ENCODE measurements at regions not wholly inside any gene's neighbourhood (a gene's known extent, or its start where the extent isn't known, plus 50 kb on each side); places are given as distances from the start of the nearest gene placed in this dataset.

DNA sequence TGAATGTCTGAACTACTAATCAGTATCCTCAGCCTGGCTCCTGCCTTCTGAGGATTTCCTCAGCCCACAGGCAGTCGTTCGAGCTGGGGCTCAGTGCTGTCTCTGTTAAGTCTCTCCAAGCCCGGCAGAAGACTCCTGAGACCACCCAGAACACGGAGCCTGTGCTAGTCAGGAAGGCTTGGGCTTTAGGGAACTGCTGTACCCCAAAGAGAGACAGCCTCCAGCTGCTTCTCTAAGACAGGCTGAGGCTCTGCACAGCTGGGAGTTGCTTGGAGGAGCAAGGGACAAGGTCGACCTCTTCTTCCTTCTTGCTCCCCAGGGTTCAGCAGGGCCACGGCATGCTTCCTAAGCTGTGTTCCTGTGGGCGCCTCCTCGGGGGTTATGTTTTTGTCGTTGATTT is 283.4 kb upstream of the MYT1L start:
- Histone ChIP-seq H3K9ac (no peak overlapping the region), H3K9me2 (no peaks in the 10 kb centered on the region), H3K4me1 (ENCODE audit: control insufficient read depth in 1 of 2, insufficient read depth in 2 of 2, low read depth in 1 of 2, low read length in 1 of 2) (peaks cover 0 to 8% of the 10 kb centered on the region in 2 experiments; a peak in 1 of 4 replicates), H3K27ac (ENCODE audit: low read depth in 2 of 2, low read length in 1 of 2) (no peak overlapping the region), H3K4me3 (ENCODE audit: low read depth in 2 of 2, low read length in 1 of 2) (no peak overlapping the region), H3K79me2 (ENCODE audit: insufficient read depth) (no peaks in the 10 kb centered on the region), H3K4me2 (no peak overlapping the region), H3K36me3 (replicated peaks in 1 of 2; ENCODE audit: control insufficient read depth in 1 of 2, insufficient read depth in 2 of 2, low read length in 1 of 2) (no peaks in the 10 kb centered on the region), H3F3A (replicated peaks; ENCODE audit: insufficient read depth) (no peaks in the 10 kb centered on the region), H2AFZ (ENCODE audit: low read depth) (no peak overlapping the region), H4K20me1 (ENCODE audit: insufficient read depth) (no peaks in the 10 kb centered on the region), H3K27me3 (ENCODE audit: insufficient read depth) (no peaks in the 10 kb centered on the region), H3K9me3 (no peaks in the 10 kb centered on the region; the same call in 1 of the 2 replicates)
- ChIA-PET CTCF (interaction anchor here (0.6 to 1.0 kb wide), 2 partner anchors 14 to 33 kb away, joined by 3 to 4 read pairs; no protein-coding TSS in a partner anchor), POLR2A (interaction anchor here (1.4 to 1.7 kb wide), 3 partner anchors 283 to 487 kb away, joined by 5 to 6 read pairs (median 5); partner anchors contain the start of gene MYT1L)
- 33% methylated on average over 9 of the region's 9 CpGs for WGBS (ENCODE audit: low lambda C conversion rate)
- no peak for DNase-seq
- TF ChIP-seq FOSL2 (IDR thresholded peaks at IDR 0.05; ENCODE audit: borderline replicate concordance, low read depth) (no peak), TAF1 (IDR thresholded peaks at IDR 0.05; ENCODE audit: borderline replicate concordance, low read depth, low read length) (no peak), FOXJ3 (CRISPR knock-in tag; IDR thresholded peaks at IDR 0.05) (no peak), RCOR1 (IDR thresholded peaks at IDR 0.05; ENCODE audit: low read length) (no peak), CHD2 (IDR thresholded peaks at IDR 0.05; ENCODE audit: low read length, partially characterized antibody) (no peak), TCF12 (IDR thresholded peaks at IDR 0.05) (no peak), RAD21 (IDR thresholded peaks at IDR 0.05; ENCODE audit: low read length) (no peak), GATA2 (CRISPR knock-in tag; IDR thresholded peaks at IDR 0.05) (no peak), JUND (IDR thresholded peaks at IDR 0.05) (no peak), EP300 (IDR thresholded peaks at IDR 0.05; ENCODE audit: borderline replicate concordance in 1 of 2, low read depth in 1 of 2, low read length in 1 of 2) (no peak), FOXM1 (IDR thresholded peaks at IDR 0.05; ENCODE audit: low read depth) (no peak)
- TF ChIP-seq, protein P1, sequence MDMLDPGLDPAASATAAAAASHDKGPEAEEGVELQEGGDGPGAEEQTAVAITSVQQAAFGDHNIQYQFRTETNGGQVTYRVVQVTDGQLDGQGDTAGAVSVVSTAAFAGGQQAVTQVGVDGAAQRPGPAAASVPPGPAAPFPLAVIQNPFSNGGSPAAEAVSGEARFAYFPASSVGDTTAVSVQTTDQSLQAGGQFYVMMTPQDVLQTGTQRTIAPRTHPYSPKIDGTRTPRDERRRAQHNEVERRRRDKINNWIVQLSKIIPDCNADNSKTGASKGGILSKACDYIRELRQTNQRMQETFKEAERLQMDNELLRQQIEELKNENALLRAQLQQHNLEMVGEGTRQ (IDR thresholded peaks at IDR 0.05; ENCODE audit: borderline replicate concordance, low read depth, low read length), result no peak
- TF ChIP-seq, protein P2, sequence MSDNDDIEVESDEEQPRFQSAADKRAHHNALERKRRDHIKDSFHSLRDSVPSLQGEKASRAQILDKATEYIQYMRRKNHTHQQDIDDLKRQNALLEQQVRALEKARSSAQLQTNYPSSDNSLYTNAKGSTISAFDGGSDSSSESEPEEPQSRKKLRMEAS (IDR thresholded peaks at IDR 0.05; ENCODE audit: low read depth), result no peak

DNA sequence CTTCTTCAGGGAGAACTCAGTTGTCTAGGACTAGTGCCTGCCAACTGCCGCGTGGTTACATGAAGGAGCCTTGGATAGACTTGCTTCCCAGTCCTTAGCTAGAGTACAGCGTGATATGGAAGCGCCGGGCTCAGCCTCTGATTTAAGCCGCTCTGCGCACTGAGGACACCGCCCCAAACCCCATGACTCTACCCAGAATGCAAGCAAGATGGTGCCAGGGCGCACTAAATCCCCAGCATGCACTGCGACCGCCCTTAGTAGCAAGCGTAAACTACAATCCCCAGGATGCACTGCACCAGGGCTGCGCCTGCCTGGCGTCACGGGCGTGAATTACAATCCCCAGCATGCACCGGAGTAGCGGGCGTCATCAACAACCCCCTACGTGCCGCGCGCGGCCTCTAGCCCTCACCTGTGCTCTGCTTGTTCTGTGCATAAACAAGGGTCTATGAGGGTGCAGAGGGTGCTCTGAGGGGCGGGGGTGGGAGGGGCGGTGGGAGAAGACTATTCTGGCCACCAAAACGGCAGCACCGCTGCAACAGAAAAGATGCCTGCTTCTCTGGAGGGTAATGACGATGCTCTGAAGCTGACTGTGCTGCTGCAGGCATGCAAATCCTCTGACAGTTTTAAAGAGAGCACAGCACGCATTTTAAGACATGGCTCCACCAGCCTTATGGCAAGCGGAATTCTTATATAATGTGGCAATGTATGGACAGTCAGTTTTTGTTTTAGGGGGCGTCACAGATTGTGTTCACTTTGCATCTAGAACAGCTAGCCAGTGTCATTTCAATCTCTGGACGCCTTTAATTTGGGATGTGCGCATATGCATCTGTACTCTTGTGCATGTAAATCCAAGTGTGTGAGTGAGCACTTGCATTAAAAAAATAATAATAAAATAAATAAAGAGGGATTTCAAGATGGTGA is 282.5 kb upstream of the MYT1L start:
- ChIA-PET CTCF (interaction anchor here (0.6 to 1.8 kb wide), 3 partner anchors 13 to 766 kb away, joined by 3 to 4 read pairs (median 3); partner anchors contain the start of gene TRAPPC12), POLR2A (interaction anchor here (1.4 to 1.7 kb wide), 3 partner anchors 282 to 488 kb away, joined by 5 to 6 read pairs (median 5); partner anchors contain the start of gene MYT1L)
- peak; percentile 92 for DNase-seq
- Histone ChIP-seq H4K20me1 (ENCODE audit: insufficient read depth) (no peaks in the 10 kb centered on the region), H3K4me2 (no peak overlapping the region), H3K79me2 (ENCODE audit: insufficient read depth) (no peaks in the 10 kb centered on the region), H3K27me3 (ENCODE audit: insufficient read depth) (no peaks in the 10 kb centered on the region), H3K9me2 (no peaks in the 10 kb centered on the region), H3K4me1 (ENCODE audit: control insufficient read depth in 1 of 2, insufficient read depth in 2 of 2, low read depth in 1 of 2, low read length in 1 of 2) (peaks cover 0 to 8% of the 10 kb centered on the region in 2 experiments; a peak in 1 of 4 replicates), H3K36me3 (replicated peaks in 1 of 2; ENCODE audit: control insufficient read depth in 1 of 2, insufficient read depth in 2 of 2, low read length in 1 of 2) (no peaks in the 10 kb centered on the region), H2AFZ (ENCODE audit: low read depth) (peak overlapping the region; percentile 34; the same call in 1 of the 2 replicates), H3K9me3 (no peaks in the 10 kb centered on the region; the same call in 1 of the 2 replicates), H3K9ac (no peak overlapping the region), H3F3A (replicated peaks; ENCODE audit: insufficient read depth) (no peaks in the 10 kb centered on the region), H3K4me3 (ENCODE audit: low read depth in 2 of 2, low read length in 1 of 2) (peak overlapping the region; percentile 18 to 48; a peak in 3 of 4 replicates), H3K27ac (ENCODE audit: low read depth in 2 of 2, low read length in 1 of 2) (peak overlapping the region in 1 of 2 experiments; percentile 88; a peak in 2 of 4 replicates)
- WGBS (ENCODE audit: low lambda C conversion rate), result 8% methylated on average over 33 of the region's 34 CpGs
- TF ChIP-seq ELF1 (IDR thresholded peaks at IDR 0.05) (no peak), FOXM1 (IDR thresholded peaks at IDR 0.05; ENCODE audit: low read depth) (no peak), RFX5 (IDR thresholded peaks at IDR 0.05; ENCODE audit: low read length) (no peak), YY1 (IDR thresholded peaks at IDR 0.05; ENCODE audit: low read depth) (peak; percentile 46; the same call in 1 of the 2 replicates), EZH2phosphoT487 (IDR thresholded peaks at IDR 0.05; ENCODE audit: borderline replicate concordance, low read depth) (no peak), MXI1 (IDR thresholded peaks at IDR 0.05; ENCODE audit: low read depth, low read length) (peak; percentile 86), RCOR1 (IDR thresholded peaks at IDR 0.05; ENCODE audit: low read length) (peak; percentile 49), FOSL2 (IDR thresholded peaks at IDR 0.05; ENCODE audit: borderline replicate concordance, low read depth) (no peak), NRF1 (IDR thresholded peaks at IDR 0.05; ENCODE audit: low read depth, low read length) (peak; percentile 56; the same call in 1 of the 2 replicates), POLR2AphosphoS5 (IDR thresholded peaks at IDR 0.05; ENCODE audit: low read depth, low read length) (peak; percentile 35; the same call in 1 of the 2 replicates), CHD2 (IDR thresholded peaks at IDR 0.05; ENCODE audit: low read length, partially characterized antibody) (peak; percentile 96)
- TF ChIP-seq, protein P3, sequence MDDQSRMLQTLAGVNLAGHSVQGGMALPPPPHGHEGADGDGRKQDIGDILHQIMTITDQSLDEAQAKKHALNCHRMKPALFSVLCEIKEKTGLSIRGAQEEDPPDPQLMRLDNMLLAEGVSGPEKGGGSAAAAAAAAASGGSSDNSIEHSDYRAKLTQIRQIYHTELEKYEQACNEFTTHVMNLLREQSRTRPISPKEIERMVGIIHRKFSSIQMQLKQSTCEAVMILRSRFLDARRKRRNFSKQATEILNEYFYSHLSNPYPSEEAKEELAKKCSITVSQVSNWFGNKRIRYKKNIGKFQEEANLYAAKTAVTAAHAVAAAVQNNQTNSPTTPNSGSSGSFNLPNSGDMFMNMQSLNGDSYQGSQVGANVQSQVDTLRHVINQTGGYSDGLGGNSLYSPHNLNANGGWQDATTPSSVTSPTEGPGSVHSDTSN (IDR thresholded peaks at IDR 0.05), result no peak
- TF ChIP-seq, protein P2 (IDR thresholded peaks at IDR 0.05; ENCODE audit: low read depth), result no peak
- TF ChIP-seq, protein P1 (IDR thresholded peaks at IDR 0.05; ENCODE audit: borderline replicate concordance, low read depth, low read length), result peak; percentile 36; the same call in 1 of the 2 replicates
